NOMO-1 (cell line): ENCODE measurements at regions not wholly inside any gene's neighbourhood (a gene's known extent, or its start where the extent isn't known, plus 50 kb on each side); places are given as distances from the start of the nearest gene placed in this dataset.
"Not testable (repeated sequence)": the region's sequence is repeated elsewhere in the genome, so short reads cannot be mapped to it uniquely, and the experiment has no call there.

Experiments used
- DNase-seq, 2 experiments: peaks; one replicate each; lab custom pipeline; 2025; ENCODE audit not compliant: unreplicated experiment in 2 of 2; lab: John Stamatoyannopoulos, UW

GRCh38 chr11:103714246-103714645 is 322.2 kb upstream of the DDI1 start:
- DNase-seq, result no peak

- no peak for DNase-seq
Measured at GRCh38 chr11:103716363-103716762, 320.1 kb upstream of the DDI1 start.

- no peak for DNase-seq
Measured at GRCh38 chr11:103727262-103727661, 309.2 kb upstream of the DDI1 start.

GRCh38 chr11:103729617-103730016 is 306.8 kb upstream of the DDI1 start:
- no peak for DNase-seq

GRCh38 chr11:103730131-103730940 is 306.1 kb upstream of the DDI1 start:
- DNase-seq, result no peak

- DNase-seq, result no peak
Measured at GRCh38 chr11:103731670-103732069, 304.8 kb upstream of the DDI1 start.

- no peak for DNase-seq
Measured at GRCh38 chr11:103733889-103734288, 302.6 kb upstream of the DDI1 start.

GRCh38 chr11:103735497-103736032 is 300.9 kb upstream of the DDI1 start:
- DNase-seq, result no peak

GRCh38 chr11:103736315-103737036 is 300.0 kb upstream of the DDI1 start:
- no peak for DNase-seq

GRCh38 chr11:103737037-103737622 is 299.3 kb upstream of the DDI1 start:
- DNase-seq, result no peak

GRCh38 chr11:103737747-103738146 is 298.7 kb upstream of the DDI1 start:
- no peak for DNase-seq

GRCh38 chr11:103739074-103739796 is 297.2 kb upstream of the DDI1 start:
- DNase-seq, result not testable (repeated sequence)

GRCh38 chr11:103744496-103745153 is 291.8 kb upstream of the DDI1 start:
- no peak for DNase-seq

- no peak for DNase-seq
Measured at GRCh38 chr11:103749158-103749557, 287.3 kb upstream of the DDI1 start.

GRCh38 chr11:103768816-103769215 is 267.6 kb upstream of the DDI1 start:
- DNase-seq, result no peak

GRCh38 chr11:103773059-103773458 is 263.4 kb upstream of the DDI1 start:
- DNase-seq, result peak in 1 of 2 experiments; percentile 4

- no peak for DNase-seq
Measured at GRCh38 chr11:103773537-103773936, 262.9 kb upstream of the DDI1 start.

- no peak for DNase-seq
Measured at GRCh38 chr11:103779054-103779453, 257.4 kb upstream of the DDI1 start.

GRCh38 chr11:103789952-103790351 is 246.5 kb upstream of the DDI1 start:
- no peak for DNase-seq

GRCh38 chr11:103792981-103793468 is 243.4 kb upstream of the DDI1 start:
- DNase-seq, result no peak
